Progenitor cell of endocrine pancreas (in vitro differentiated cells): ENCODE measurements at regions not wholly inside any gene's neighbourhood (a gene's known extent, or its start where the extent isn't known, plus 50 kb on each side); places are given as distances from the start of the nearest gene placed in this dataset.
A peak's percentile ranks its signal among the peaks of the same experiment; 100 is the strongest.

Experiments used
- DNase-seq: peaks from one replicate; pipeline ENCODE4 v3.0.0; 2021; ENCODE audit warnings: low spot score; ENCODE audit not compliant: unreplicated experiment
- H3K27ac Mint-ChIP-seq: 2 replicates; pipeline ENCODE4 v1.8.0; 2021; ENCODE audit warnings: mild to moderate bottlenecking, moderate library complexity, mixed read lengths
- H3K27me3 Mint-ChIP-seq: 2 replicates; pipeline ENCODE4 v1.8.0; 2021; ENCODE audit warnings: mixed read lengths
- H3K36me3 Mint-ChIP-seq: 2 replicates; pipeline ENCODE4 v1.8.0; 2022; ENCODE audit warnings: mixed read lengths; ENCODE audit not compliant: insufficient read depth
- H3K4me1 Mint-ChIP-seq: 2 replicates; pipeline ENCODE4 v1.8.0; 2021; ENCODE audit warnings: low read depth, mixed read lengths
- H3K4me3 Mint-ChIP-seq: 2 replicates; pipeline ENCODE4 v1.8.0; 2021; ENCODE audit warnings: low read depth, mild to moderate bottlenecking, moderate library complexity, mixed read lengths
- H3K9me3 Mint-ChIP-seq: 2 replicates; pipeline ENCODE4 v1.8.0; 2021; ENCODE audit warnings: low read depth, mixed read lengths
- CTCF ChIP-seq: fragments of 200-600 bp; sonication (generic); IDR thresholded peaks from one replicate; pipeline ENCODE4 v1.5.0; 2021; ENCODE audit warnings: antibody characterized with exemption, mild to moderate bottlenecking; ENCODE audit not compliant: unreplicated experiment

- Mint-ChIP-seq H3K4me3 (no peak overlapping the region), H3K27me3 (no peaks in the 10 kb centered on the region), H3K36me3 (no peaks in the 10 kb centered on the region), H3K9me3 (no peaks in the 10 kb centered on the region), H3K27ac (no peak overlapping the region), H3K4me1 (peaks cover 10% of the 10 kb centered on the region)
- peak; percentile 46 for TF ChIP-seq CTCF
- DNase-seq, result no peak
Observed at GRCh38 chr5:33180900-33181299, 259.9 kb upstream of the TARS1 start.

- Mint-ChIP-seq H3K27ac (no peak overlapping the region), H3K27me3 (no peaks in the 10 kb centered on the region), H3K4me1 (peaks cover 10% of the 10 kb centered on the region), H3K36me3 (no peaks in the 10 kb centered on the region), H3K4me3 (no peak overlapping the region), H3K9me3 (peaks cover 5% of the 10 kb centered on the region)
- TF ChIP-seq CTCF, result no peak
- no peak for DNase-seq
Observed at GRCh38 chr5:33182986-33183385, 257.8 kb upstream of the TARS1 start.

- DNase-seq, result no peak
- H3K27me3 Mint-ChIP-seq, result no peaks in the 10 kb centered on the region
Observed at GRCh38 chr5:33184367-33184766, 256.4 kb upstream of the TARS1 start.

GRCh38 chr5:33188089-33188488 is 252.7 kb upstream of the TARS1 start:
- Mint-ChIP-seq H3K9me3 (peaks cover 22% of the 10 kb centered on the region), H3K36me3 (no peaks in the 10 kb centered on the region), H3K27me3 (no peaks in the 10 kb centered on the region), H3K4me3 (no peak overlapping the region), H3K27ac (no peak overlapping the region), H3K4me1 (peaks cover 10% of the 10 kb centered on the region)
- DNase-seq, result no peak
- TF ChIP-seq CTCF, result no peak

More at GRCh38 chr5:33184367-33184766, 256.4 kb upstream of the TARS1 start:
- H3K4me3 Mint-ChIP-seq, result no peak overlapping the region
- peaks cover 16% of the 10 kb centered on the region for H3K9me3 Mint-ChIP-seq
- H3K36me3 Mint-ChIP-seq, result no peaks in the 10 kb centered on the region
- H3K27ac Mint-ChIP-seq, result no peak overlapping the region
- no peak for TF ChIP-seq CTCF
- peaks cover 10% of the 10 kb centered on the region for H3K4me1 Mint-ChIP-seq

GRCh38 chr5:33194914-33195313 is 245.9 kb upstream of the TARS1 start:
- H3K27ac Mint-ChIP-seq, result no peak overlapping the region
- H3K4me1 Mint-ChIP-seq, result peaks cover 4% of the 10 kb centered on the region
- peaks cover 1% of the 10 kb centered on the region for H3K36me3 Mint-ChIP-seq
- DNase-seq, result no peak
- no peak for TF ChIP-seq CTCF
- H3K4me3 Mint-ChIP-seq, result no peak overlapping the region
- H3K27me3 Mint-ChIP-seq, result no peaks in the 10 kb centered on the region
- H3K9me3 Mint-ChIP-seq, result peaks cover 14% of the 10 kb centered on the region
